Hematopoietic multipotent progenitor cell treated with erythropoietin and hydrocortisone succinate and interleukin-3 and kit ligand, for 17 days (in vitro differentiated cells): ENCODE measurements at regions not wholly inside any gene's neighbourhood (a gene's known extent, or its start where the extent isn't known, plus 50 kb on each side); places are given as distances from the start of the nearest gene placed in this dataset.

ENCODE experiments used
- DNase-seq: peaks from one replicate; pipeline ENCODE4 v3.0.0-alpha.2; 2015; ENCODE audit warnings: low spot score

DNA sequence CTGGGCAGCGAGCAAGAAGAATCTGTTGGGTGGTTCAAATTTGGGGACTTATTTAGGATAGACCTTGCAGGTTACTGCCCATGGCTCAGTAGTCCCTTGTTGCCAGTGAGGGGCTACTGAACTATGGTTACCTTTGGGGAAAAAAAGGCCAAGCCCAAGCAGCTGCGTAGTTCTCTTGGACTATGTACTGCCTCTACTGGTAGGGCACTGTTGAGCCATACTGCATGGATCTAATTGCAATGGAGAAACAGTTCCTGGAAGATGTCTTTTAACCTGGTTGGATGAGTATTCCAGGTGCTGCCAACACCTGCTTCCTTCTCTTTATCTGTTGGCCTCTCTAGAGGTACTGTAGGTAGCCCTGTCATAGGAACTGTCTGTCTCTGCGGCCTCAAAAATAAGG is 671.9 kb upstream of the CBLB start:
- no peak for DNase-seq

DNA sequence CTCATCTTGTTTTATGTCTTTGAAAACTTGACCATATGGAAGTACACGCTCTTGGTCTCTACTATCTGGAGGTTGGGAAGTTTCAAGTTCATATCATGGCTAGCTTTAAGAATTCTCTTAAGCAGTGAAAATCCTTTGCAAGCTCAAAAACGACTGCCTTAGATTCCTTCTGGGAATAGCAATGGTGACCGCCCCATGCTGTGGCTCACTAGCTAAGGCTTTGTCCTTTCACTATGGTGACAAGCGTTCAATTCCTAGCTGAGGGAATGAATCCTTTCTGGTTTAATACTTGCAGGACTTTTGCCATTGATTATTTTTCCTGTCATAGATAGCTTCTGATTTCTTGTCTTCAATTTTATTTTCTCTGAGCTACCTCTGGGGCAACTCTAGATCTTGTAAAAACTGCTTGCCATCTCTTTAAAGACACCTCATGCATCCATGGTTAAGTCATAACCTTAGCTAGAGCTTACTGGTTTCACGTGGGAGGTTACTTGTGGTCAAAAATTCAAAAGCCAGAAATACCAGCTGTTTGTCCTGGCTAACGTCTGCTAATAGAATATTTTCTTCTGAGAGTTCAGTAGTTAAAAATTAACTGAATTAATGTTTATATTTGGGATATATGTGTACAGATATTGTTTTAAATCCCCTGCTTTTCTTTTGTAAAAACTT is 673.4 kb upstream of the CBLB start:
- no peak for DNase-seq

DNA sequence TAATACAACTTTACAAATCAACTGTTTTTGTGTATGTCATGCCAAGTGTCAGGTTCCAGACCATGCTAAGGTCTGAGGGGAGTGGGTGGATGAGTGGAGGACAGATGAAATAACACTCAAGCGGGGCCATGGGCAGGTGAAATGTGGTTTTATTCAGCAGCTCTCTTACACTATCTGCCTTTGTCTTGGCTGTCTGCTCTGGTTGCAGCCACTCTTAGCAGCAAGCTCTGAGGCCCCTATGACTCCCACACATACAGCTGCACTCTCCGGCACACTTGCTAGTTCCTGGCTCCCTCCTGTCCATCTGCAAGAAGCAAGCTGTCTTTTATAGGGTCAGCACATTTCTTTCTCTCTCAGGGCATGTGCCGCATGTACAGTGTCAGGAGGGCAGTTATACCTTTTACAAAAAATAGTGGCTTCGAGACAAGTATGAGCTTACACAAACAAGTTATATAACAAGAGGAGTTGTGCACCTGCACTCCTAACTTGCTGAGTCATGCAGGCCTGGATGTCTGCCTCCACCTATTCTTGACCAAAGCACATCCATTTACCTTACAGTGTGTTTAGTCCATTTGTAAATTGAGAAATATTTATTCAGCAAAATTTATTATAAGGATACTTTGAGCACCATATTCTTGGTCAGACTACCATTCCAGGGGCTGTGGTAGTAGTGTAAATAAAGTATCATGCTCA is 683.7 kb upstream of the CBLB start:
- DNase-seq: no peak

DNA sequence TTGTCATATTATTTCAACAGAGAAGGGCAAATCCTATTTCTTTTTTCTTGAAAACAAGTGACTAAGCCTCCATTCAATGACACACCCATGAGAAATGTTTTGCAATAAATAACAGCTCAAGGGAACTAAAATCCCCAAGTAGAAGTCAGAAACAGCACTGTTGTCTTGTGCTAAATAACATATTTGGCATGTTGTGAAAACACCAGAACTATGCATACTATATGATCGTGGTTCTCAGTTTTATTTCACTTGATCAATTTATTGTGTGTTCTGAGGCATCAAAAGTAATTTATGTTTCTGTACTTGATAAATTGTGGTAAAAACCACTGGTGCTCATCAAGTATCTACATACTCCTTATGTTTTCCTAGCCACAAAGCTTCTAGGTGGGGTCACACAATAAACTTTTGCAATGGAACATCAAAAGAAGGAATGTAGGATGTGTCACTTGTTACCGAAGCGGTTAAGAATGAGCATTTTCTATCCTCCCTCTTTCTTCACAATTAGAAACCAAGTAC is 691.7 kb upstream of the CBLB start:
- DNase-seq: no peak

DNA sequence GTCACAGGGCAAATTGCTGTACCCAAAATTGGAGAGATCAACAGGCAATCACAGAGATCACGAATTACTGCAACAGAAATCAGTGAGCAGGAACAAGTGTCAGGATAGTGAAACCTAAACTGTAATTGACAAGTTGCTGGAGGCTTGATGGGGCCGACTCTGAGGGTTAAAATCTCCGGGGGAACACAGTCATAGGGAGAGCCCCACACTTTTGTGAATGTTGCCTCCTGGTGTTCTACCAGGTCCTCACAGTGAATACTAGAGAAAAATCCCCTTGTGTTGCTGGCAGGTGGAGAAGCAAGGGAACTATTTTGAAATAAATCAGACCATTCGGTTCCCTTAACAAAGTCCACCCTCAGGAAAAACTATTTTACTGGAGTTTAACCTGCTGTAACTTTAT is 697.5 kb upstream of the CBLB start:
- no peak for DNase-seq

DNA sequence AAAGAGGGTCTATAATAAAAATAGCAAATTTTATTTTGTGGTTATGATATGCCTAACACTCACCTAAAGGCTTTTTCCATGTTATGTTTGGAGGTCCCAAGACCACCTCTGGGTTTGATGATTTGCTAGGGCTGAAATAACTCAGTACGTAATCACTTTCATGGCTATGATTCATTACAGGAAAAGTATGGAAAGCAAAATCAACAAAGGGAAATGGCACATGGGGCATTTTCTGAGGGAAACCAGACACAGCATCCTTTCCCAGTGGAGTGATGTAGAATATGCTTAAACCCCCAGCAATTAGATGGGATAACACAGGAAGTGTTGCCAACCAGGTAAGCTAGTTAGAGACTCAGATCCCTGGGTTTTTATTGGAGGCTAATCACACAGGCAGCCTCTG is 701.6 kb upstream of the CBLB start:
- DNase-seq: no peak

DNA sequence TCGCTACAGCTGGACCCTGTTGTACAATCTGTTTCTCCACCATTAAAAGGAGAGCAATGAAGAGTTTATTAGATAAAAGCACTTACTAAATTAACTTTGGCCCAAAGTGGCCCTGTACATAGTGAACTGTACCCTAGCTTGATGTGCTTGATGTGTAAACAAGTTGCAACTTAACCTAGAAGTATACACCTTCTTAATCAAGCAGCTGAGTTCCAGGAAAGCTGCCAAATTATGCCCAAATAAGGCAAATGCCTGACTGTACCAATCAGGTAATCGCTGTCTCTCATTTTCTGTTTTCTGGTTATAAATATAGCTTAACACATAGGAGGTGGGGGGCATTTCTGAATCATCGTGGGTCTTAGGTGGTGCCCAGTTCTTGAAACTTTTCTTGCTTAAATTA is 704.8 kb upstream of the CBLB start:
- DNase-seq: no peak

DNA sequence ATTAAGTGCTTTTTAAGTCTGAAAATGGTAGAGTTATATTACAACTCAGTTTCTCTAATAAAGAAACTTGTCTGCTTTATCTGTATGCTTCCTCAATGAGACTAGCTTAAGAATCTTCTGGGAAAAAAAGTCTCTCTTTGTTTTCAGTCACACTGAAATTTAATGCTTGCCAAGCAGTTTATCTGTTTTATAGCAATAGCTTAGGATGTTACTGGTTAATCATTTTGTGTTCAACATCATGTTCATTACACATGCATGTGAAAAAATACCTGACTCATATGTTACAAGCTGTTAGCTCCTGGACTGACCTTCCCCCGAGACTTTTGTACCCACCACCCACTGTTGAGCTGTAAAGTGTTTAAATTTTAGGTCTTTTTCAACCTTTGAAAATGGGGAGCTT is 706.2 kb upstream of the CBLB start:
- no peak for DNase-seq

DNA sequence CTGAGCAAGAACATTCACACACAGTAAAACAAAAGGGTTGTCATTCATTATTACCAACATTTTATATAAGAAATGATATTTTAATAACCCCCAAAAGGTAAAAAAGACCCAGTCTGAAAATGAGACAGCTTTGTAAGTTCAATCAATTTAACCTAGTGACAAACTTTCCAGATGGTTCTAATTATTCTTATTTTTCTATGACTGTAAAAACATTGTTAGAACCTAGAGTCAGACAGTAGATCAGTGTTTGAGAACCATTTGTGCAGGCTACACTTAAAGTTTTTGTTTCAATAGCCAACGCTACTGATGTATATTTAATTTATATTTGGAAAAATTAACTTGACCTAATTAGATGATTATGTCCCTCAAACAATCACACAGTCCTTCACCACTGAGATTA is 708.4 kb upstream of the CBLB start:
- no peak for DNase-seq

DNA sequence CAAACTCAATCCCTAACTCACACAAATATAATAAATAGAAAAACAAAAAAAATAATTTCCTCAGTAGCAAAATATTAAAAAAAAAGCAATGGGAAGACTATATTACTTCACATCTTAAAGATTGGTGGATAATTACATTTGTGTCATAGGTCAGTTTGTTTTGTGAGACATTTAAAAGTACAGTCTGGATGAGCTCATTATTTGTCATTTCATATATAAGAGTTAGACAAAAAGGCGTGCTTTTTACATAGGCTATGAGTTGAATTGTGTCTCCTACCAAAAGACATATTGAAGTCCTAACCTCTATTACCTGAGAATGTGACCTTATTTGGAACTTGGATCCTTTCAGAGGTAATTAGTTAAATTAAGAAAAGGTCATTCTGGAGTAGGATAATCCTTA is 710.1 kb upstream of the CBLB start:
- DNase-seq: no peak

DNA sequence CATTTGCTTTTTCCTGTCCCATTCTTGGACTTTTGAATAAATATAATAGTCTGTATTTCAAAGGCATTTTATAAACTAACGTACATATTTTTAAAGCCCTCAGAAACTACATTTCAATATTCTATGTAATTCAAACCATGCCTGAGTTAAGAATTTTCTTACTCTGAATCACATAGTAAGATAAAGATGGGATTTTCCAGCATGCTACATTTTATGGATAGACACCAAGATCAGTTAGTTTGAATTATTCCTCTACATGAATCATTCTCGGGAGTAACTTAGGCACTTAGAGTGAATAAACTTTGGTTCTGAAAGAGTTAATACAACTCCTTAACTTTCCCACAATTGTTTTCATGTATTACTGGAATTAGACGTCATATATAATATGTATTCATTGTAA is 713.3 kb upstream of the CBLB start:
- DNase-seq: no peak

DNA sequence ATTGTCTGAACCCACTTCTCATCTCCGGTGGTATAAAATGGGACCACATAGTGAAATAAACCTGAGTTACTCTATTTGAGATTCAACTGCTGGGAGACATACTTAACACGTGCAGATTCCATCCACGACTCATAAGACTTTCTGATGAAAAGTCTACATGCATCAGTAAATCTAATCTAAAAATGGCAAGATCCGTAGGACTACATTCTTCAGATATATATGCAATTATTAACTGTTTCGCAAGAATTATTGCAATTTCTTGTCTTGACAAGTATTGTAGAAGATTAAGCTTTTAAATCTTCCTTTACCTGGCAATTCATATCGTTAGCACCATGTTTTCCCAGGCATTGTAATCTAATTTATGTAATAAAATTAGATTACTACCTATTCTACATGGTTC is 718.7 kb upstream of the CBLB start:
- DNase-seq: no peak

DNA sequence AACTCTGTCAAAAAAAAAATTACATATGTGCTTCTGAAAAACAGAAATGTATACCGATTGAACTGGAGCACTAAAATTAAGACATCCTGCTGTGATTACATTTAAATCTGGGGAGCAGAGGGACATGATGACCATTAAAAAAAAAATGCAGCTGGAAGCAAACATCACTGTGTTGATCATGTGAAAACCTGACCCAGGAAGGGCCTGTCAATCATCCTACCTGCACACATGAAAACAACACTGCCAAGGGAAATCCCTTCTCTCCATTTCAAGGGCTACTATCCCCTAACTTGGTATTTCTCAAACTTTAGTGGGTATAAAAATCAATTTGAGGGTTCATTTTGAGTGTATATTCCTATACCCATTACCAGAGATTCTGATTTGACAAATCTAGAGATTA is 719.9 kb upstream of the CBLB start:
- DNase-seq: no peak

DNA sequence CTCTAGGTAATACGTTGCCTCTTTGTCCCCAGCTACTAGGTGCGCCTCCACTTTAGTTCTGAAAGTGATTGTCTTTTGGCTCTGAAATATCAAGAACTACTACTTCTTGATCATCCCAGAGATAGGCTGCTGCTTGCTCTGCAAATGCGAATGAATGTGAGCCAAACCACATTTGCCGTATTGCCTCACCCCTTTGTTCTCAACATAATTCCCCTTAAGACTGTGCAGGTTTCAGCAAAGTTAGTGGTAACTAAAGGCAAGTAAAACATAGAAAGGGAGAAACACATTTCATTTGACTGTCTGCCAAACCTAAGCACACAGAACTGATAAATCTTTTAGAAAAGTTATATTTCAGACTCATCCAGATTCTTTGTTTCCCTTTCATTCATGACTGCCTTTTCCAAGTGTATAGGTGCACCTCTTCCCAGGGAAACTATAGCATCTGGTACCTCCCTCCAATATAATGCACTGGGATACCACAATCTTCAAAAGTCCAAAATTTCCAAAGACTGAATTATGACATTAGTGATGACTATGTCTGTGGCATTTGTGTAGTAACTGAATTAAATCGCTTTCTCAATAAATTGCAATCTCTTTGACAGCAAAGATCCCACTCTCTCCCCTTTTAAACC is 720.6 kb upstream of the CBLB start:
- no peak for DNase-seq

DNA sequence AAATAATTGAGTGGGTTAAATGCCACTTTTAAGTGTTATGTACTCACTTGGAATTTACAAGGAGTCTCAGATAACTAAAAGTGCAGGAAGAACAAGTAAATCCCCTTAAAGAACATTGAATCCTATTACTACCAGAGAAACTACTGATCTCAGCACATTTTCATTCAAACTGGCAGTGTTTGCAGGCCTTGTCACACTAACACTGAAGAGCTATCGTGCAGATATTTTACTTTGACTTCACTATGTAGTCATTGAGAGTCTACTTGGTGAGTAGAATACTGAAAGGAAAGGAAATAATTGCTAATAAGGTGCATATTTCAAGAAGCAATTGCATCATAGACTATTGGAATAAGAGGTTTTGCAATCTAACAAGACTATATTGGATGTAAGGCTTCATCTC is 721.4 kb upstream of the CBLB start:
- DNase-seq: no peak

DNA sequence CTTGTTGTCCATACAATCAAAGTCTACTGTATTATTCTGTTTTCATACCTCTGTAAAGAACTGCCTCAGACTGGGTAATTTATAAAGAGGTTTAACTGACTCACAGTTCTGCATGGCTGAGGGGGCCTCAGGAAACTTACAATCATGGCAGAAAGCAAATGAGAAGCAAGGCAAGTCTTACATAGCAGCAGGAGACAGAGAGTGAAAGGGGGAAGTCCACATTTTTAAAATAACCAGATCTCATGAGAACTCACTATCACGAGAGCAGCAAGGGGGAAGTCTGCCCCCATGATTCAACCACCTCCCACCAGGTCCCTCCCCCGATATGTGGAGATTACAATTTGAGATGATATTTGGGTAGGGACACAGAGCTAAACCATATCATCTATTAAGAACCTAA is 724.6 kb upstream of the CBLB start:
- no peak for DNase-seq

DNA sequence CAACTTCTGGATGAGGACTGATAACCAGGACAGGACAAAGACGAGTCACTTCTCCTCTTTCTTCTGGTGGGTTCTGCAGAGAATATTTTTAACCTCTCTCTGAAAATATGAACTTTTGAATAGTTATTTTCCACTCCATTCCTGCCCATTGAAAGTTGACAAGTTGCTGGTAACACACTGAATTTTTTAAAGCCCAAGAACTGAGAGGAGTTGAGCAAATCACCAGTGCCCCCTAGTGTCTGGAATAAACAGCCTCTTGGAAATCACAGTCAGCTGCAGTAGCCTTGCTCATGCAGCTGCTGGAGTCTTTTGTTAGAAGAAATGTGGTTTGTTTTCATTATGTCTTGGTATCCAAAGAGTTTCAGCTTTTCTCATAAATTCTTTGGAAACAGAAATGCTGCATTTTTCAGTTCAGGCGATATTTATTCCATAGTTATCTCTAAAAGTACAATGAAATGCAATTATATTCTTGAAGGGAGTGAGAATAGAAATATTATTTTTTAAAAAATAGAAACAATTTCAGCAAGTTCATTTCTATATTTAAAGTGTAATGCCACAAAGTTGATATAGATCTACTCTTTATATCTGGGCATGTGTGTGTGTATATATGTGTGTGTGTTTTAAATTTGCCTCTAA is 741.0 kb upstream of the CBLB start:
- peak; percentile 14 for DNase-seq

DNA sequence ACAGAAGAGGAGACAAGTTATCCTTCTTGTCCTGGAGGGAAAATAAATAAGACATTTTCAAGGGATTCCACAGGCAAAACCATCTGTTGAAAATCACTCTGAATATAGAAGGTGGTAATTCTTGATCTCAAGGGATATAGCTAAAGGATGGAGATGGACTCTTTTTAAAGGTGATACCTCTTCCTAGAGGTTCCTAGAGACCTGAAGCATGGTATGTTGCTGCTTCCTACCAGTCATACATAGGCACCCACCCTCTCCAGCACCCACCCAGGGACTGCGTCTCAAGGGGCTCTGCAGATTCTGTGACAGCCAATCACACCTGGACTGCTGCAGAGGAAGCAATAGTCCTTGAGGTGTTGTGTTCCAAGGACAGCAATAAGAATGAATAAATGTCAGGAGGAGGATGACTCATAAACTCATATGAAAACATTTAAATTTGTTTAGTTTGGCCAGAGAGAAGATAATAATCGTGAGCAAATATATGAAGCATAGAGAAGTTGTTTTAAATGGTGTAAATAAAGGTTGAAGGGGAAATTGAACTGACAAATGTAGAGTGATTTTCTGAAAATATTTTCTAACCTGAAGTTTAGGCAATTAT is 741.6 kb upstream of the CBLB start:
- no peak for DNase-seq

DNA sequence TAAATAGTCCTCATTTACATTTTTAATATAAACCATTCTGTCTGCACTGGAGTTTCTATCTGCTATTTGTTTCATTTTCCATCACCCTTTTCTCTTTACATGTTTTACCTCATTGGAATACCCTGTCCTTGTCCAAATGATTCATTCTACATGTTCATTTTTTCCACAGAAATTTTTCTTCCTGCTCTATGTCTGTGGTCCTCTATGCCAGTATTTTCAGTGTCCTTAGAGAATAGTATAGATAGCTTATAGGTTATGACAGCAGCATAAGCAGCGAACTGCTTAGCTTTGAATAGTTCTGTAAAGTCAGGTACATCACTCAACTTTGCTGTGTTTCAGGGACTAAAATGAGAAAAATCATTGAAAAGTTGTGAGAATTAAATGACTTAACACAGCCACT is 742.3 kb upstream of the CBLB start:
- DNase-seq: no peak

DNA sequence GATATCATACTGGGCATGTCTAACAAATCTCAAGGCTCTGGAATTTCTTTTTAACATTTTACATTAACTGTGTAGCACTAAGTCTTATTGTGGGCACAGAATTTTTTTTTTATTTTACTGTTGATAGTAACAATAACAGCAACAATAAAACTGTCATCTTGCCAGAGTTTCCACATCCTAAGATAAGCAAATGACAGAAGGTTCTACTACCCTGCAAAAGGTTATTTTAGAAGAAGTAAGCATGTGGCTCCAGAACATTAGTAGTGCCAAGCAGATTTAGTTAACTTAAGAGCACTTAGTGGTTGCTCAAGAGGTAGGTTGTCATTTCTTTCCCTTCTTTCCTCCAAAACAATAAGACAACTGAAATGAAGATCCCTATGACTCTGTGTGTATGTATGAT is 743.0 kb upstream of the CBLB start:
- no peak for DNase-seq

DNA sequence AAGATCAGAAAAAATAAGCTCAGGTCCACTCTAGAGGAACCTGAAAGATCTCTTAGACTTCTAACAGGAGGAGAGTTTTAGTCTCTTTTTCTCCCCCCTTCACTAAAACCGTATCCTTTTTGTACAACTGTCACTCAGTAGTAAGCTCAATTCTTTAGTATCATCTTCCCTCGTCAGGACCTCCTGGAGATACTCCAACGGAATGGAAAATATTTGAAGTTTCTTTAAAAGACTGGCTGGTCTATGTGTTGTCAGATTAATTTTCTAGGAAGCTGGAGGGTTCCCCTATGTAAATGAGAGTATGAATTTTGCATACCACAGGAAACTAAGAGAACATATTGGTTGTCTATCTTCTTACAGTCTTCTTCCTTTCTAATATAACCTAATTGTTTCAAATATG is 747.7 kb upstream of the CBLB start:
- no peak for DNase-seq

DNA sequence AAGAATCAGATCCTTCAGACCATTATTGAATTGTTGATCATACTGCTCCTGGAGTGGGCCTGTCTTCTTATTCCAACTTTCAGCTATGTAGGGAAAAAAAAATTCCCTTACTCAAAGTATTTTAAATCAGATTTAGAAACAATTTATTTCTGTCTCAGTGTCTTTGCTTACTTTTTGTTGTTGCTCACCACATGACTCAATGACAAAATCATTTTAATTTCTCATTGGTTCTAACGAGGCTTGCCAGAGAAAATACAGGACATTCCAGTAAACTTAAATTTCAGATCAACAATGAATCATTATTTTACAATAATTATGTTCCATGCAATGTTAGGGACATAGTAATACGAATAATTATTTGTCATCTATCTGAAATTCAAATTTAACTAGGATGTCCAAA is 748.5 kb upstream of the CBLB start:
- no peak for DNase-seq

DNA sequence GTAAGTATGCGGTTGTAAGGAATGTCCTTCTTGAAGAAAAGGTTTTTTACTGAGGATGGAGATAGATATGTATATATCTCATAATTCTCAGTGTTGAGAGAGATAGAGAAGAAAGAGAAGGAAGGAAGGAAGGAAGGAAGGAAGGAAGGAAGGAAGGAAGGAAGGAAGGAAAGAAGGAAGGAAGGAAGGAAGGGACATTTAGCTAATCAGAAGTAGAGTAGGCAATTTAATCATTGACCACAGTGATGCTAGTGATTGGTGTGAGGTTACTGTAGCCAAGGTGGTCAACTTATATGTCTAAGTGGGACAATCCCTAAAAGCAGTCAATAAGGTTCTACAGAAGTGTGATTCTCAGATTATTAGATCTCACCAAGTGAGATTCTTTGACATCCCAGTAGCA is 751.8 kb upstream of the CBLB start:
- no peak for DNase-seq
